GM19372 (cell line): ENCODE measurements at regions not wholly inside any gene's neighbourhood (a gene's known extent, or its start where the extent isn't known, plus 50 kb on each side); places are given as distances from the start of the nearest gene placed in this dataset.

Experiments
- ATAC-seq: cut with Tn5 transposase; IDR thresholded peaks from one replicate; pipeline ENCODE4 v1.9.1; 2021; ENCODE audit warnings: mild to moderate bottlenecking, low read depth, moderate library complexity; ENCODE audit not compliant: unreplicated experiment

DNA sequence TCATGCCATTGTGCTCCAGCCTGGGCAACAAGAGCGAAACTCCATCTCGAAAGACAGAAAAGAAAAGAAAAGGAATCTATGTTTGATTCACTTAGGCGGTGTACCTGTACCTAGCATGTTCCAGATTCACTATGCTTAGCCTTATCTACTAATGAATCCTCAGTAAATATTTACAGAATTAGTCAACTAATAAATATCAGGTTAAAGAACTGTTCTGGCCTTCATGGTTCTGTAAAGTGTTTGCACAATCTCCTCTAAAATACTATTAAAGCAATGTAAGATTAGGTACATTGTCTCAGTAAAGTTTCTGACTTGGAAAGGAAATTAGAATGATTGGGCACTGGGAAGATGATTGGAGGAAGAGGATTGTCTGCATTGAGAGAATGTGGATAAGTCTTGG is 2770.4 kb downstream of the PCDH9 start:
- no peak for ATAC-seq

DNA sequence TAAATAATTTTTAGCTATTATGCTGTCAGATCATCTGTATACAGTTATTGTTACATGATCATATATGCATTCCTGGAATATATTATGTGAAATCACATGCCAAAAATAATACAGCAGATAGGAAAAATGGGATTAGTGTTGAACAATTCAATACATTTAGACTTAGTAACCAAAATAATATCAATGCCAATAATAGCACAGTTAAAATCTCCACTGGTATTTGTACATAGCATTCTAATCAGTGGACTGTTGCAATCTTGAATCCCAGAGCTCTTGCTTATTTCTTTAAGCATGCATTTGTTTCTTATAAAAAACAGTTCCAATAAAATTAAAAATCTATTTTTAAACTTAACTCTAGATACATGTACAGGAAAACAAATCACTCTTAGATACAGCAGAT is 2772.2 kb downstream of the PCDH9 start:
- ATAC-seq: no peak

DNA sequence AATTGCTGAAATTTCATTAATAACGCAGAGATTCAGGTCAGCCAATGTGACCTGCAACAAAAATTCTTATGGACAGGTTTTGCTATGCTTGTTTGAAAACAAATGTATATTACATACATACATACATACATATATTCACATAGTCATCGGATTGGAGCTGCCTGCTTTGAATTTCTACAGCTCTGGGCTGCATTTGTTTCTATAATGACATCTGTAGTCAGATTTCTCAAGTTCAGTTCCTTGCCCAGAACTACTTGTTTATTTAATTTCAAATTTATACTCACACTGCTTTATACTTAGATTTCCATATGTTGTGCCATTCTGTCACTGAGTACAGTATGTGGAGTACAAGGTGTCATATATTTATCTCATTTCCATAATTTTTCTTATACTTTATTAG is 2775.0 kb downstream of the PCDH9 start:
- ATAC-seq: no peak

DNA sequence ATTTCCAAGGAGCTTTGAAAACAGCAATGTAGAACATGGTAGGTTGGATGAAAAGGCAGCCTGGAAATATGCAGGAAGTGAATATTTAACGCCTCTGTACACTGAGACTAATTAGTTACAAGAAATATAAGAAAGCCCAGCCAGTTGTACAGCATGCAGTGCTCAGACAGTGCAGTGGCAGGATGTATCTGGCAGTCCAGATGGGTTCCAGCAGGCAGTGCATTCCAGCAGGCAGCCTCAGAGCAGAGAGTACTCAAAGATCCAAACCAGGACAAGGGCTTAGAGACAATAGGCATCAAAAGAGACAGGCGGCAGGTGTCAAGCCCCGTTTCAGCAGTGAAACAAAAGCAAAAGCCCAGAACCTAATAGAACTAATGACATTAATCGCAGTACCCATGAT is 2776.3 kb downstream of the PCDH9 start:
- no peak for ATAC-seq

DNA sequence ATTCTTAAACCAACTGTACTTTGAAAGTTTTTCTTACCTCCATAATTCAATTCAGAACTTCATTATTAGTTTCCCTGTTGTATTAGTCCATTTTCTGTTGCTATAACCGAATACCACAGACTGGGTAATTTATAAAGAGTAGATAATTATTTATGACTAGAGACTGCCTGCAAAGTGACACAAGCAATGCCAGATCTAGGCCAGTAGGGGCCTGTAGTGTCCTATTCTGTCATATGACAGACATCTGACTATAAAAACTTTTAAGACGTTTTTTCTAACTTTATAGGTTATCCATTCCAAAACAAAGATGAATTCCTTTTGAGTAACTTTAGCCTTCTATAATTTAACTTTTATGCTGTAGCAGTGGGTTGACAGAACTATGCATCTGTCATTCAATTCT is 2783.8 kb downstream of the PCDH9 start:
- ATAC-seq: no peak

DNA sequence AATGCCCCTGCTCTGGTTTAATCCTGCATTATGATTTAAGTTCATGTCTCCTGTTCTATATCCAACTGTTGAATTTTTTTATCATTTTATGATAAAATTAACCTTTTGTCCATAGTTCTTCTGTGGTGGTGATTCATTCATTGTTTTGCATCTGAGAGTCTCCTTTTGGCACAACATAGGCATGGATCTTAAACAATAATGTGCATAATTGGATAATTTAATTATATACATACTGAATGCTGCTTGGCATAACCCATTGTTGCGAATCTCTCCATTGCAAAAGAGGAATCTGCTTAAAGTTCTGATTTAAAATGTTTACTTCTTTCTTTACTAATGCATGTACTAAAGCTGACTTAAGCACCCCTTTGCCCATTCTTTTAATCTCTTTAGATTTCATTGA is 2788.4 kb downstream of the PCDH9 start:
- ATAC-seq: no peak

DNA sequence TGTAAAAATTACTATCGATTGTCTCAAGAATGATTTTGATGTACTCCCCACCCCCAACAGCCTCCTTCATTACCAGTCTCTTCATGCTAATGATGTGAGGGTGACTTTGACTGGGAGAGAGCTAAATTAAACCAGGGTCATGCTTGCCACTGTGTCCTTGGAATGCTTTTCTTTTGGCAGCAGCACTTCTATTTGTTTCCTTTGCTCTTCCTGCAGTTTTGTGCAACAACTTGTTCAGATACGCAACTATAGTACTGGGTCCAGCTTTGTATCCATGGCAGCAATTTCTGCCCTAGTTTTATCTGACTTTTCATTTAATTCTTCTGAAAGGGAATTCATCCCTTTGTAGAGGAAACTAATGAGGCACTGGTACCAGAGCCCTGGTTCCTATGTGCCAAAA is 2792.1 kb downstream of the PCDH9 start:
- ATAC-seq: no peak

DNA sequence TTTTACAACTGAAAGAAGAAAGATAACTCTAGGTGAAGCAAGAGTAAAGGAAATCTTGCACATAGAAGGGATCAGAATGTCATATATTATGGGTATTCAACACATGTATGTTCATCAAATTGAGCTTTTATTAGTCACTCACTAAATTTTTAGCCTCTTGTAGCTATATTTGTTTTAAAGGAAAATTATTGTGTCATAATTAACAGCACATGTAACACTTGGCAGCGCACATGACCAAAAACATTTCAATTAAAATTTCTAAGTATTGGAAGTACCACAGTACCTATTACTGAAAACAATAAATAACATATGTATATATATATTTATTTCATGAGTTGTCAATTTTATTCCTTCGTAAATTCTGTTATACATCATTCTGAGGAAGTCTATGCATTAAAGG is 2800.4 kb downstream of the PCDH9 start:
- ATAC-seq: no peak

DNA sequence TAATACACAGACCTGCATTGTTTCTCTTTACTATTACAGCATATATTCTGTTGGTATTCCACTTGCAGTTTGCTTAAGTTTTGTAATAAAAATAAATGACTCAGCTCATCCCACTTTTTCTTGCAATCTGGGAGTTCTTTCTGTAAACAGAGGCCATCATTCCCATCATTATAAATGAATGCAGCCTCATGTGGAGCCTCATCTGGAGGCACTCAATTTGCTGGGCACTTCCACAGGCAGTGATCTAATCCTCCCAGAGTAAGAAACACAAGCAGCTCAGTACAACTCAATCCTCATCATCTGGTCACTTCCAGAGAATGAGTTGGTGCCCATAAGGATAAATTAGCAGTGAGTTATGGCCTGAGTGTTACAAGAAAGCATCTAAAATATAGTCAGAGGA is 2801.9 kb downstream of the PCDH9 start:
- ATAC-seq: no peak

DNA sequence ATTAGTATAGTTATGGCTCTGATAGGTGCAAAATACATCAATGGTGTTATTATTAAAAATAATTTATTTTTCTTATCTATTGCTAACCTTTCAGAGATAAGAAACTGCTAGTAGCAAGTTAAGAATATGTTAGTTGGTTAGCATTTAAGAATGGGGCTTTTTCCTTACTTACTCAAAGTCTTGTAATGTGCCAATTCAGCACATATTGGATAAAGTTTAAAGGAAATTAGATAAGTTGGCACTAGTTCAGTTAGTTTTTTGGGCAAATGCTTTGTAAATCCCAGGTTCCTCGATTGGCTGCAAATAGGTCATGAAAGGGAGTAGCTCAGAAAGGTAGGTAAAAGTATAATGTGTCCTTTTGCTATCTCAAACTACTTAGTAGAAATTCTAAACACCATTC is 2806.7 kb downstream of the PCDH9 start:
- ATAC-seq: no peak

DNA sequence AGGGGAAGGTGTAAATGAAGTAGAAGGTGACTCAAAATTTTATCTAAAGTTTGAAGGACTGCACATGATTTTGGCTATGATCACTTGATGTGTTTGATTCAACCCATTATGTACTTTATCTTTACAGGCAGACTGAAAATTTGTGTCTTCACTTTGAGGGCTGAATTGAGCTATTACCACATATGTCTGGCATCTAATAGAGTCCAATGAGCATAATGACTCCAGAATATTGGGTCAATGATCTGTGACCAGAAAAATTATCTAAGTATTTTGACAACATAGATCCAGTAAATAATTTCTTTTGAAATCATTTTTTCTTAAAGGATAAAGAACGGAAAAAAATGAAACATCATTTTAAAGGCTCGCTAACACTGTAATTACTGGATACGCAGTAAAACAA is 2810.0 kb downstream of the PCDH9 start:
- no peak for ATAC-seq

DNA sequence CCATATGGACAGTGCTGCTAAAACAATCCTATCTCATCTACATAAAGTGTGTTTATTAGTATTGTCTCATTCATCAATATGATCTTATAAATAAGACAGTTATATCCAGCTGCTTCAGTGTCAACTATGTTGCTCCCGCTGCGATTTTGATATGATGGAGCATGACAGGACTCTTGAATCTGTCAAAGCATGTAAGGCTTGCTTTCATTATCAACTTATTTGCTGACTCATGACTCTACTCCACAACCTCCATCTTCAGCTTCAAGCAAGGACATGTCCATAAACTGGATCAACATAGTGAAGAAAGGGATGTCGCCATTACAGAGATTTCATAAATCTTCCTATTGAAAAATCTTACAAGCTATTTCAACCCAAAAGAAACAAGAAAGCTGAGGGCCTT is 2812.6 kb downstream of the PCDH9 start:
- no peak for ATAC-seq

DNA sequence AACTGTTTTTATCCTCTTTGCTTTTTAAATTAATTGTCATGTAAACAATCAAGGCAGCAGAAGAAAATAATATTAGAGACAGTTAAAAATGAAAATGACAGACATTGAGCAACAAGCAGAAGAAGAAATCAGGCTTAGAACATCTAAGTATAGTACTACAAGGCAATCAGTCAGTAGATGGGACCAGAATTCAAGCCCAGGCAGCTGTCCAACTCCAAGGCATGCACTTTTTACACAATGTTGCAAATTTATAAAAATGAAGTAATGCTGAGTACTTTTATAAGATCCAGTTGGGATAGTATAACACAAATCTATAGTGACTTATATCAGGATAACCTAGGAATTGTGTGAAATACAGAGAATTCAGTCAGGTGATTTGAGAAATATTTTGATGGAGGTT is 2815.8 kb downstream of the PCDH9 start:
- no peak for ATAC-seq

DNA sequence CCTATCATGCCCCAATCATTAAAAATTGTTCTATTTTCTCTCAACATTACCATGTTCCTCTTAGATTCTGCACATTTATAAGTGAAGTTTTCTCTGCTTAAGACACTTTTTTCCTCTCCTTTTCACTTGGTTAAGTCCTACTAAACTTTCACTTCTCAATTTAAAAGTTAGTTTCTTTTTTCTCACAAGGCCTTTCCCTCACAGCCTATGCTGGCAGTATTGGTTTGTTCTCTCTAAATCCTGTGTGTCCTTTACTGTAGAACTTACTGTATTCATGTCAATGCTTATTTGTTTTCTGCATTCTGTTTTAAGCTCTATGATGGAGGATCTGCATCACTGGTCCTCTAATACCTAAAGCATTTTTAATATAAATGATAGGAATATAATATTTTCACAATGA is 2816.6 kb downstream of the PCDH9 start:
- ATAC-seq: no peak

DNA sequence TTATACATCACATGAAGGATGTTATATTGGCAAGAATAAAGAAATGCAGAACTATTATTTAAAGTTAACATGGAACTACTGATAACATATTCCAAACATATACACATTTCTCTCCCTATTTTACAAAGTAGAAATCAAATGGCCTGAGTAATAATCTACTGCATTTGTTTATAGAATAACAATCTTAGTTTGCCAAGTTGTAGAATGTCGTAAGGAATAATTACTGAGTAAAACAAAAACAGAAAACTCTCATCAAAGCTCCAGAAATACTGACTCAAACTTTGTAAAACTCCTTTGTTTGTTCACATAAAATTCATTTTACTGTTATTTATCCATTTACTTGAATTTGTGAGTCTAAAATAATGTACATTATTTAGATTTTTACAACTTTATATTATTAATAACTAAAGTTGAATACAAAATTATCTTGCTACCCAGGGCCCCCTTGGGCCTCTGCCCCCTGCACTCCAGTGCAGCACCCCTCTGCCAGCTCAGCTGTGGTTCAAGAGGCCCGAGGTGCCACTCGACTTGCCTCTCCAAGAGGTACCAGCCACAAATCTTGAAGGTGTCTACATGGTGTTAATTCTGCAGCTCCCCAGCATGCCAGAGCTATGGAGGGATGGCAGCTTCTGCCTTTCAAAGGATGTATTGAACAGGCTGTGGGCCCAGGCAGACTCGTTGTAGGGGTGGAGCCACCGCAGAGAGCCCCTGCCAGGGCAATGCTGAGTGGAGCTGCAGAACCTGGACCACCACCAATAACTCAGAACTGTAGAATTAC is 2819.7 kb downstream of the PCDH9 start:
- ATAC-seq: no peak

DNA sequence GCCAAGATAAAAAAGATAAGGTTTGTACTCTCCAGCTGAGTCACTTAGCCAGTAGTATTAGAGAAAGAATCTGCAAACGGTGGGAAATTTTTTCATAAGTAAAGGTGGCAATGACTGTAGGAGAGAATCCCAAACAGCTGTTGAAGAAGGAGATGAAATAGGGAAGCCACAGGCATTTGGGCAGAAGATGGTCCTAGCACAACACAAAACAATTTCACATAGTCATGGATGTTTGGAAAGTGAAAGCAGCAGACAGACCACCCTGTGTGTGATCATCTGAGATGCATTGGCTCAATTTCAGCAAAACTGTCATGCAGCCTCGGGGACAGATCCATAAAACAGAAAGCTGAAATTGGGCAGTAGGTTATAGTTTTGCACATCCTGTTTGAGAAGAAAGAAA is 2832.4 kb downstream of the PCDH9 start:
- no peak for ATAC-seq

DNA sequence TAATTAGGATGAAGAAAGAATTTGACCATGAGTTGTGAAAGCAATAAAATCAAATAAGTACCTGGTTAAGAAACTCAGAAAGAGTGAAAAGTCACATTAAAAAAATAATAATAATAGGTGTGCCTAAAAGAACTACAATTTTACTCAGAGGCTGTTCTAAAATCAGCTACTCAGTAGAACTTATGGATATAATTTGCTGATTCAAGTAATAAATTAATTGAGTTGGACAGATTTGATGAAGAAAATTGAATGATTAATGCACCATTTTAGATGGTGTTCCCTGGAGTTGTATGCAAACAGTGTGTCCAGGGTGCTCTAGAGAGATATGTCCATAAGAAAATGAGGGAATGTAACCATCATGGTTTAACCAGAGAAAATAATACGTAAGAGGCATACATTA is 2852.5 kb downstream of the PCDH9 start:
- ATAC-seq: no peak

DNA sequence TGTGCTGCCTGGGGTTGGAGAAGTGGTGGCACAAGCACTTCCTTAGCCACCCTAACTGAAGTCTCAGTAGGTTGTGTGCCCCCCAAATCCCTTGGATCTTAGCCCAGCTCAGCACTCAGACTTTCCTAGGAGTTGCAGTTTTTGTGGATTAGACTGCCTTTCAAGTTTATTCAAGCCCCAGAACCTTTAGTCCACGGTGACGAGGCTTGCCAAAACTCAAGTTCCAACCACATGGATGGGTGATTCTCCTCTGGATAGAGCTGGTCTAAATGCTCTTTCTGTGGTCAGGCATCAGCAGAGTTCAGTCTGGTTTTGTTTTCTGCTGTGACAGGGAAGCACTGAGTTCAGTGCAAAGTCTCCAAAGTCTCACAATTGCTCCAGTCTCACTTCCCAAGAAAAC is 2858.7 kb downstream of the PCDH9 start:
- ATAC-seq: no peak

DNA sequence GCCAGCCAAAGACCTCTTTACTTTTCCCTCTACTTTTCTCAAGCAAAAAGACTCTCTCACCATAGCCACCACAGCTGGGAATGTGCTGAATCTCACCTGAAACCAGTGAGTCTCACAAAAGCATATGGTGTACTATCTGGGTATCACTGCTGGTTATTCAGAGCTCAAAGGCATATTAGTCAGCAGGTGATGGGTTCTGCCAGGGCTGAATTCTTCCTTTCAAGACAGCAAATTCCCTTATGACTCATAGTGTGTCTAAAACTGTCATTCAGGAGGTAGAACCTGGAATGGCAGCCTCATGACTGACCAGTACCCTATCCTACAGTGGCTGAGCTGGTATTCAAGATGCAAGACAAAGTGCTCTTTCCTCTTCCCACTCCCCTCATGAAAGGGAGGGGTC is 2859.1 kb downstream of the PCDH9 start:
- no peak for ATAC-seq

DNA sequence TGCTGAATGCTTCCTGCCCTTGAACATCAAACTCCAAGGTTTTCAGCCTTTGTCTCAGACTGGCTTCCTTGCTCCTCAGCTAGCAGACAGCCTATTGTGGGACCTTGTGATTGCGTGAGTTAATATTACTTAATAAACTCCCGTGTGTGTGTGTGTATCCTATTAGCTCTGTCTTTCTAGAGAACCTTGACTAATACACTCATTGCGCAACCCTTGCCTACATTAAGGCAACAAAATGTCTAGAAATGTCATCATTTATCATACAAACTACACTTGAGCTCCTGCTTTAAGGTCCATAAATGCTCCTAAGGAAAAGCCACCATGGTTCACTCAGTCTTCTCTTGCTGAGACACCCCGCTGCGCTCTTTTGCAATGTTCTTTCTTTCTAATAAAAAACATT is 2861.0 kb downstream of the PCDH9 start:
- no peak for ATAC-seq

DNA sequence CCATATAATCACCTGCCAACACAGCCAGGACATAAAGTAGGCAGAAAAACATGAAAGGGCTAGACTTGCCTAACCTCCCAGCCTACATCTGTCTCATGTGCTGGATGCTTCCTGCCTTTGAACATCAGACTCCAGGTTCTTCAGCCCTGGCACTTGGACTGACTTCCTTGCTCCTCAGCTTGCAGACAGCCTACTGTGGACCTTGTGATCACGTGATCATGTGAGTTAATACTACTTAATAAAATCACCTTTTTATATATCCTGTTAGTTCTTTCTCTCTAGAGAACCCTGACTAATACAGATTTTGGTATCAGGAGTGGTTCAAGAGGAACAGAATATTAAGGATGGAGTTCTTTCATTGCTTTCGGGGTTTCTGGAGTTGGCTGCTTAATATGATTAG is 2867.6 kb downstream of the PCDH9 start:
- ATAC-seq: no peak

DNA sequence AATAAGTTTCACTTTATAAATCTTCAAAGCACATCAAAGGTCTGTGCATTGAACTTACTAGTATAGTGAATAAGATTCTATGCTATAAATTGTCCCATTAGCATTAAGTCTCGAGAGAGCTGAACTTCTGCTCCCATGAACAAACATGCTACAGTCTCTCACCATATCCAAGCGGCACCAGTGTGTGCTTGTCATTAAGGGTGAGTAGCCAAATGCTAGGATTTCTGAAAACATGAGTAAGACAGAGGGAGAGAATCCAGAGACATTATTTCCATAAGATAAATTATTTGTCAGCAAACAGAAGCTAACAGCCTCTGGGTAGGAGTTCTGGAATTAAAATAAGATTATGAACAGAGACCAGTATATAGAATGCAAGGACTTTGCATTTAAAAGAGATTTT is 2882.5 kb downstream of the PCDH9 start:
- no peak for ATAC-seq
